NCI-H146 treated with DMSO at 0.1 percent for 48 hours (cell line): ENCODE measurements at regions not wholly inside any gene's neighbourhood (a gene's known extent, or its start where the extent isn't known, plus 50 kb on each side); places are given as distances from the start of the nearest gene placed in this dataset.
"Not testable (repeated sequence)": the region's sequence is repeated elsewhere in the genome, so short reads cannot be mapped to it uniquely, and the experiment has no call there.

Experiments used
- DNase-seq: peaks from one replicate; lab custom pipeline; 2025; ENCODE audit not compliant: unreplicated experiment; lab: John Stamatoyannopoulos, UW

DNA sequence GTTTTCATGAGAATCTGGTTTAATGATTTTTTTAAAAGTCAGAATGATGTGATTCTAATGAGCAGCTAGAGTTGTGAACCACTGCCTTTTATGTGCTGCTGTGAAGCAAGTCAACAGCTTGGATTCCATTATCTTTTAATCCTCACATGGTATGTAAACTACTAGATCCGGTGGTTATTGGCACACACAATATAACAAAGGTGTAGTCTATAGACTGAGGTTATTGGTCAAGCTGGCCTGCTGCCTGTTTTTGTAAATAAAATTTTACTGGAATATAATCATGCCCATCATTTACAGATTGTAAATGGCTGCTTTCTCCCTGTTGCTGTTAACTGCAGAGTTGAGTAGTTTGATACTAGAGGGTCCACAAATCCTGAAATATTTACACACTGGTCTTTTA lies 103.1 kb downstream of the OTOL1 start:
- no peak for DNase-seq

DNA sequence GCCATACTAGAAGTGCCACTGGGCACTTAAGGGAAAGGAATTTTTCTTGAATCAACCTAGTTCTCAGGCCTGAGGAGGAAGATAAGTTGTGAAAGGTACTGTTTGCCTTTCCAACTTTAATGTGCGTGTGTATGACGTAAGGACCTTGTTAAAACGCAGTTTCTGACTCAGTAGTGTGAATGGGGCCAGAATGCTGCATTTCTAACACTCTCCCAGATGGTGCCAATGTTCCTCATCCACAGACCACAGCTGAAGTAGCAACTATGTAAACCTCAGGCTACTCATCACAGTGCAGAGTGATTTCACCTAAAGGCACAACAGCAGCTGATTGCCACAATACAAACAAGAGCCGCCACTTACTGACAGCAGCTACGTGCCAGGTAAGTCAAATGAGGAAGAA lies 103.6 kb downstream of the OTOL1 start:
- DNase-seq: no peak

DNA sequence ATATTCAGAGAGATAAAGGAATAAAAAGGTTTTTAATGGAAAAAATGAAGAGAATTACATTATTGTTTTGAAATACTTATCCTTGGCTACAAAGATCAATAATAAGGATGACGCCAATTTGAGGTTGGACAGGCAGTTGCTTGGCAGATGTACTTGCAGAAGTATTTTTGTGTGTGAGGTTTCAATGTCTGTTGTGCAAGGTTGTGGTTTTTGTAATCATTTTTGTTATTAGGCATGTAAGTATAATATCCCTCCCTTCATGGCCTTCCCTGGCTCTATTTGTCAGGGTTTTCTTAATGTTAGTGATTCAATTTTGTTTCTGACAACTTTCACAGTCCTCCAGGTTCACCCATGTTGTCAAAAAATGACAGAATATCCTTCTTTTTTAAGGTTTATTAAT lies 105.9 kb downstream of the OTOL1 start:
- no peak for DNase-seq

- DNase-seq: no peak
These were observed 106.3 kb downstream of the OTOL1 start for GRCh38 chr3:161602918-161603317.

DNA sequence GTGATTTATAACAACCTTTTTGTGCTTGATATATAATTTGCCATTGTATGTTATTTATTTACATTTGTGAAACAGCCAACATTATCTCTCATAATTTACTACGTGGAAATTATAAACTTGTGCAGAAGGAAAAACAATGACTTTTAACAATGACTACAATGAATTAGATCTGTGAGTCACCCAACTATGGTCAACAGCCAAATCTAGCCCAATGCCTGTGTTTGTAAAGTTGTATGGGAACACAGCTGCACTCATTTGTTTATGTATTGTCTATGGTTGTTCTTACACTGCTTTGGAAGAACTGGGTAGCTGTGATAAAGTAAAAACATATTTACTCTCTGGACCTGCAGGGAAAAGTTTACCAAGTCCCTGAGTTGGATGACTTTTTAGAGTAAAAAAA lies 110.4 kb downstream of the OTOL1 start:
- DNase-seq: no peak

- no peak for DNase-seq
These were observed 122.7 kb downstream of the OTOL1 start for GRCh38 chr3:161619351-161619750.

GRCh38 chr3:161630794-161631193 lies 134.2 kb downstream of the OTOL1 start:
- DNase-seq: no peak

DNA sequence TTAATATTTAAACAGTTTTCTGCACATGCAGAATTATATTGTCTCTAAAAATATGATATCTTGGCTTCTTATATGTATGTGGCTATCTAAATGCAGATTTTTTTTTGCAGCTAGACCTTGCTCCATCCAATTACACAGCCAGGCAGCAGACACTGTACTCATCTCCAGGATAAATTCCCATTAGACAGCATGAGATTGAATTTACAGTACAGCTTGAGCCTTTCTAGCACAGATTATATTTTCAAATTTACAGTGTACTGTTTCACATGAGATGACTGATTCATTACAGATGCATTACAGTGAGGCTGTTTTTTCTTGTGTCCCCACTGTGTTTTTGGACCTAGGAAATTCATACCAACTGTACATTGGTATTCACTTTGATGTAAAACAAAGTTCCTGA lies 134.9 kb downstream of the OTOL1 start:
- no peak for DNase-seq

DNA sequence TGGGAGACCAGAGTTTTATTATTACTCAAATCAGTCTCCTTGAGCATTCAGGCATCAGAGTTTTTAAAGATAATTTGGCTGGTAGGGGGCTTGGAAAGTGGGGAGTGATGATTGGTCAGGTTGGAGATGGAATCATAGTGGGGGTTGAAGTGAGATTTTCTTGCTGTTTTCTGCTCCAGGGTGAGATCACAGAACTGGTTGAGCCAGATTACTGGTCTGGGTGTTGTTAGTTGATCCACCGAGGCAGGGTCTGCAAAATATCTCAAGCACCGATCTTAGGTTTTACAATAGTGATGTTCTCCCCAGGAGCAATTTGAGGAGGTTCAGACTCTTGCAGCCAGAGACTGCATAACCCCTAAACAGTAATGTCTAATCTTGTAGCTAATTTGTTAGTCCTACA lies 141.0 kb downstream of the OTOL1 start:
- no peak for DNase-seq

- DNase-seq: not testable (repeated sequence)
These were observed 142.5 kb downstream of the OTOL1 start for GRCh38 chr3:161639095-161639494.

GRCh38 chr3:161640181-161640580 lies 143.6 kb downstream of the OTOL1 start:
- no peak for DNase-seq

- no peak for DNase-seq
These were observed 144.7 kb downstream of the OTOL1 start for GRCh38 chr3:161641287-161641686.

DNA sequence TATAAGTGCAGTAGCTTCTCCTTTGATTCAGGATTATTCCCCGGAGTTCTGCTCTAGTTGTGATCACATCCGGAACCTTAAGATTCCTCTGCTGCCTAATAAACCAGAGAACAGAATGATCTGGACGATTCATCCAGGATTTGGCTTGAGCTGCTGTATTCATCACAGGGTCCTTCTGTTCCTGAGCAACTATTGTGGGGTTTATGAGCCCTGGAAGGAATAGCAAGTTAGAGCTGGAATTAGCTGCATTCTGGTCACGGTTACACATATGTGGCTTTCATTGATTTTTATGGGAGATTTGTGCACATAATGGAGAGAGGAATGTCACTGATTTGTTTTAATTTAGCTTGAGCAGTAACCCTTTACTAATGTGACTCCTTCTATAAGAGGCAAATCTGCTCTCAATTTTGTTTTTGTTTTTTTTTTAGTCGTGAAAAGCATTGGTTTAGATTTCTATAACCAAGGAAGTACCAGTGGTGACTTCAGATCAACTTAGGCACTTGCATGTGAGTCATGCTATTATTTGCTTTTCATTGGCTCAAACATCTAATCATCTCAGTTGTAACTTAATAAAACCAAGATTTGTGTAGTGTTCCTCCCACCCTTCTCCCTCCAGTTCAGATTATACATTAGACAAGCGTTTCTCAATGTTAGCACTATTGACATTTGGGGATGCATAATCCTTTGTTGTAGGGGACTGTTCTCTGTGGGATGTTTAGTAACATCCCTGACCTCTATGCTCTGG lies 148.5 kb downstream of the OTOL1 start:
- DNase-seq: no peak

DNA sequence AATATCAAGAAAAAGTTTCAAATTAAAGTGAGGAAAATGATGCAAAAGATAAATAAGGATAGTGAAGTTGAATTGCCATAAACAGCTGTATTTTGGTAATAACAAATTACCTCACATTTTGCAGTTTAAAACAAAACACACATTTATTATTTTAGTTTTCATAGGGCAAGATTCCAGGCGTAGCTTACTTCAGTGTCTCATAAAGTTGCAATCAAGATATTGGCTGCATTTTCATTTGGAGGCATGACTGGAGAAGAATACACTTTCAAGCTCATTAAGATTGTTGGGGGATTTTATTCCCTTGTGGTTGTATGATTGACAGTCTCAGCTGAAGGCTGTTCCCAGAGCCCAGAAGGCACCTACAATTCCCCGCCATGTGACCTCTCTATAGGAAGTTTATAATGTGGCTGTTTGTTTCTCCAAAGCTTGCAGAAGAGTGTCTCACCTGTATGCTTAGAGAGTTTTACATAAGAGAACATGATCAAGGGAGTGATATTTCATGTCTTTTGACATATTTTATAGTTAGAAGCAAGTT lies 151.4 kb downstream of the OTOL1 start:
- DNase-seq: no peak

DNA sequence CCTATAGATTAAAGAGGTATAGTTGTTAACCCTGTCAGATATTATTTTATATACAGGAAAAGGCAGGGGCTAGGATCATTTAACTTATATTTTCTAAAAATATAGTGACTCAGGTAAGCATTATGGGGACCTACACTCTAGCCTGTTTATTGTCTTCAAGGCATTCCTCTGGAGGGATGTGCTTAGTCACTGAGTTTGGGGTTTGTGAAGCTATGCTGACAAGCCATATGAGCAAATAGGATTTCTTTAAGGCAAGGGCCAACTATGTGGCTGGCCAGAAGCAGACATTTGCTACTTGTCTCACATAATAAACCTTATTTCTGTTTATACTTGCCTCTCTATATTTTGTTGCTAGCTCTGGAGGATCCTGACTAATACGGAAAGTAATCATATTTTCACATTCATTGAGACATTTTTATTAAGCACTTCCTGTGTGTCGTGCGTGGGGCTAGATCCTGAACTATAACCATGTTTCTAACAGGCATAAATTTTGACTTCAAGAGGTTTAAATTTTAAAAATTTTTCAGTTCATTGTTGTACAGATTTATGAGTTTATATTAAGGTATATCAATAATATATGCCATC lies 153.4 kb downstream of the OTOL1 start:
- no peak for DNase-seq

GRCh38 chr3:161657786-161658185 lies 161.2 kb downstream of the OTOL1 start:
- DNase-seq: no peak

- no peak for DNase-seq
These were observed 174.5 kb downstream of the OTOL1 start for GRCh38 chr3:161671141-161671540.

- DNase-seq: no peak
These were observed 175.9 kb downstream of the OTOL1 start for GRCh38 chr3:161672478-161672877.

DNA sequence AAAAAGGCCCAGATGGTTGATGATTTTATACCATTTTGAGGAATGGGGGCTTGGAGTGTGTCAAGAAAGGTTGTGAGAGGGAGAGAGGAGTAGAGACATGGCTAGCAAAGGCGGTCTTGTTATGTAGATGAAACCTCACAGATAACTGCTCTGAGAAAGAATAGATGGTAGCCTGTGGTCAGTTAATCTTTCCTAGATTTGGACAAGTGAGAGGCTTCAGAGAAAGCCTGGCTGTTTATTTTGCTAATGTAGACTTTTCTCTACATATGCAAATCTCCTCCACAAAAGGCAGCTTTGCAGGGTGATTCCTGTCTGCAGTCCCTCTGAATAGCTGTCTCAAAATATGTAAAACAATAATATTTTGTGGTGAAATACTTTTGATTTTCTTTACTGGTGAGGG lies 177.3 kb downstream of the OTOL1 start:
- DNase-seq: no peak

- DNase-seq: no peak
These were observed 177.8 kb downstream of the OTOL1 start for GRCh38 chr3:161674402-161674801.

DNA sequence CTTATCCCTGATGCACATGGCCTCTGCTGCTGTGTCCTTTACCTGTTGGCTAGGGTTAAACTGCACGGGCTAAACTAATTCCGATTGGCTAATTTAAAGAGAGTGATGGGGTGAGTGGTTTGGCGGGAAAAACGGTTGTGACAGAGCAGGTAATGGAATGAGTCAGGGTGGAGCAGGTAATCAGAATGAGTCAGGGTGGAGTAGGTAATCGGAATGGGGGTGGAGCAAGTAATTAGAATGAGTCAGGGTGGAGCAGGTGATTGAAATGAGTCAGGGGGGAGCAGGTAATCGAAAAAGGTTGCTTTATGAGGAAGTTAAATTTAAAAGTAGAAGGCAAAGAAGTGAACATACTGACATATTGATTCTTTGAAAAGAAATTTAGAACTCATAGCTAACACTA lies 185.2 kb downstream of the OTOL1 start:
- DNase-seq: not testable (repeated sequence)

GRCh38 chr3:161682715-161683114 lies 186.1 kb downstream of the OTOL1 start:
- no peak for DNase-seq
